GM18909 (cell line): ENCODE measurements at regions not wholly inside any gene's neighbourhood (a gene's known extent, or its start where the extent isn't known, plus 50 kb on each side); places are given as distances from the start of the nearest gene placed in this dataset.

Experiments
- ATAC-seq: cut with Tn5 transposase; IDR thresholded peaks from one replicate; pipeline ENCODE4 v1.9.1; 2021; ENCODE audit warnings: mild to moderate bottlenecking; ENCODE audit not compliant: unreplicated experiment, poor library complexity

- ATAC-seq: no peak
Observed at GRCh38 chr3:170784406-170784805, 85.6 kb downstream of the RPL22L1 start.

- ATAC-seq: no peak
Observed at GRCh38 chr3:170780955-170781354, 89.0 kb downstream of the RPL22L1 start.

- ATAC-seq: no peak
Observed at GRCh38 chr3:170780471-170780870, 89.5 kb downstream of the RPL22L1 start.

- no peak for ATAC-seq
Observed at GRCh38 chr3:170778240-170779217, 91.5 kb downstream of the RPL22L1 start.

- no peak for ATAC-seq
Observed at GRCh38 chr3:170777564-170777926, 92.5 kb downstream of the RPL22L1 start.

GRCh38 chr3:170776887-170777563 is 93.0 kb downstream of the RPL22L1 start:
- no peak for ATAC-seq

GRCh38 chr3:170773682-170774425 is 96.1 kb downstream of the RPL22L1 start:
- no peak for ATAC-seq

- ATAC-seq: no peak
Observed at GRCh38 chr3:170772175-170772574, 97.8 kb downstream of the RPL22L1 start.

GRCh38 chr3:170768334-170768801 is 101.6 kb downstream of the RPL22L1 start:
- no peak for ATAC-seq

- no peak for ATAC-seq
Observed at GRCh38 chr3:170767576-170767941, 102.4 kb downstream of the RPL22L1 start.

GRCh38 chr3:170766823-170767575 is 103.0 kb downstream of the RPL22L1 start:
- ATAC-seq: no peak

GRCh38 chr3:170766253-170766652 is 103.7 kb downstream of the RPL22L1 start:
- no peak for ATAC-seq

GRCh38 chr3:170765419-170766078 is 104.4 kb downstream of the RPL22L1 start:
- no peak for ATAC-seq

- no peak for ATAC-seq
Observed at GRCh38 chr3:170764017-170764416, 106.0 kb downstream of the RPL22L1 start.

- ATAC-seq: no peak
Observed at GRCh38 chr3:170762064-170762463, 107.9 kb downstream of the RPL22L1 start.

- ATAC-seq: no peak
Observed at GRCh38 chr3:170761103-170761502, 108.9 kb downstream of the RPL22L1 start.

GRCh38 chr3:170760174-170760526 is 109.8 kb downstream of the RPL22L1 start:
- ATAC-seq: no peak

GRCh38 chr3:170759511-170760173 is 110.4 kb downstream of the RPL22L1 start:
- no peak for ATAC-seq

- no peak for ATAC-seq
Observed at GRCh38 chr3:170757038-170757437, 113.0 kb downstream of the RPL22L1 start.
